GM19397 (cell line): ENCODE measurements at regions not wholly inside any gene's neighbourhood (a gene's known extent, or its start where the extent isn't known, plus 50 kb on each side); places are given as distances from the start of the nearest gene placed in this dataset.

Experiments
- ATAC-seq: cut with Tn5 transposase; IDR thresholded peaks from one replicate; pipeline ENCODE4 v1.9.1; 2021; ENCODE audit warnings: mild to moderate bottlenecking, moderate library complexity; ENCODE audit not compliant: unreplicated experiment

DNA sequence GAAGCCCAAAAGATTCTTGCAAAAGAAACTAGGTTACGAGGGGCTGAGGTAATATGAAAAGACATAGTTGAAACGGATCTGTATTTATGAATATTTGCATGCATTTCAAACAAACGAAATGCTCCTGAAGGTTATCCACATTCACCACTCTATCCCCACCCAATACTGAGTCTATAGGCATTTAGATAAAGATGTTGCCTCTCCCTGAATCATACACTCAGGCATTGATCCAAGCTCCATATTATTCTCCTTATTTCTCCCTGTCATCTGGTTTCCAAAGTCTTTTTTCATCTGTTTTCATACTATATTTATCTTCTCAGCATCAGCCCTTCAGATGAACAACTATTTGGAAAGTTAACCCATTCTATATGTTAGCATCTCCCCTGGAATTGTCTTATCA is 492.5 kb upstream of the TGFBR2 start:
- ATAC-seq, result no peak

DNA sequence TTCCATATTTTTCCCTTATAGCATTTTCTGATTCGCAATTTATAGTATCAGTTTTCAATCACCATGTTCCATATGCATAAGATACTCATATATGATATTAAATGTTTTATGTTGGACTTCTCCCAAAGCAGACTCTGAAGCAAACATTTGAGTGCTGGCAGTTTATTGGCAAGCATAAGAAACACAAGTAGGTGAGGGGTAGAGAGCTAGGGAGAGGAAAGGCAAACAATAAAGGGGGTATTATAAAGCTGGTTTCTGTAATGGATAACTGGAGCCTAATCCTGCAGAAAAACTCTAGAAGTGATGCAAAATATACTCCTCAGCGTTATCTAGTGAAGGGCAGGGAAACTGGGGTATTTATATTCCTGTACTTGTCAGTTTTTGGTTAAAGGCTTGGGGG is 491.5 kb upstream of the TGFBR2 start:
- ATAC-seq, result no peak

DNA sequence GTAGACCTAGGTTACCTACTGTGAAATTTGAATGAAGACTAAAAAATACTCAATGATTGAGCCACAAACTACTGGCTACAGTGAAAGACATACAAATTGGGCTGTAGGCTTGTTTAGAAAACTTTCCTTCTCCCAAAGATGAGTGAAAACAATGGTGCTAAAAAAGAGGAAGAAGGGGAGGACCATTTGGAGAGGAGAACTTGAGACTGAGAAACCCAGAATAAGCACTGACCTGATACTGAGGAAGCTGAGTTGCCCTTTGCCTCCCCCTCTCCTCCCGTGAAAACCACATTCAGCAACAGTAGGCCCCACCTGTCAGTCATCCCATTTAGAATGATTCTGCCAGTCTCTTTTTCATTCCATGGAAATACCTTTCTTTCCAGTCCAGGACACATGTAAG is 484.0 kb upstream of the TGFBR2 start:
- ATAC-seq, result no peak

DNA sequence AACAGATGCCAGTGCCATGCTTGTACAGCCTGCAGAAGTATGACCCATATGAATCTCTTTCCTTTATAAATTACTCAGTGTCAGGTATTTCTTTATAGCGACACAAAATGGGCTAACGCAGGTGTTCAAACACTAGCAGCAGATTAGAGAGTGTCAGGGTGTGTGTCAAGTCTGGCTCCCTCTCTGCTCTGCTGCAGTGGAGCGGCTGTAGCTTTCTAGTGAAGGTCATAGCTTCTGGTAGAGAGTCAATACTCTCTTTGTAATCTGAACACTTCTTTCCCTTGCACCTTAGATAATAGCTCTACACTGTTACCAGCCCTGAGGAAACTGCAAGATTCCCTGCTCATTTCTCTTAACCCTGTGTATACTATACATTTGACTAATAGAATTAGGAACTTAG is 483.2 kb upstream of the TGFBR2 start:
- ATAC-seq, result no peak

DNA sequence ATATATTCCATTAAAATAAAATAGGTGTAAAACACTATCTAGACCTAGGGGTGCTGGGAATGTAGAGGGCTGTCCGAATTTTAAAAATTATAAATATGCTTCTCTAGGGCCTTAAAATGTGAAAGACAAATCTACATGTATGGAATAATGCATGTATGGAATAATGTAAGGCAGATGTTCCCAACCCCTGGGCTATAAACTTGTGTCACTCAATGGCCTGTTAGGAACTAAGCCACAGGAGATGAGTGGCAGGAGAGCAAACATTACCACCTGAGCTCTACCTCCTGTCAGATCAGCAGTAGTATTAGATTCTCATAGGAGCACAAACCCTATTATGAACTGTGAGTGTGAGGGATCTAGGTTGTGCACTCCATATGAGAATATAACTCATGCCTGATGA is 482.6 kb upstream of the TGFBR2 start:
- no peak for ATAC-seq

DNA sequence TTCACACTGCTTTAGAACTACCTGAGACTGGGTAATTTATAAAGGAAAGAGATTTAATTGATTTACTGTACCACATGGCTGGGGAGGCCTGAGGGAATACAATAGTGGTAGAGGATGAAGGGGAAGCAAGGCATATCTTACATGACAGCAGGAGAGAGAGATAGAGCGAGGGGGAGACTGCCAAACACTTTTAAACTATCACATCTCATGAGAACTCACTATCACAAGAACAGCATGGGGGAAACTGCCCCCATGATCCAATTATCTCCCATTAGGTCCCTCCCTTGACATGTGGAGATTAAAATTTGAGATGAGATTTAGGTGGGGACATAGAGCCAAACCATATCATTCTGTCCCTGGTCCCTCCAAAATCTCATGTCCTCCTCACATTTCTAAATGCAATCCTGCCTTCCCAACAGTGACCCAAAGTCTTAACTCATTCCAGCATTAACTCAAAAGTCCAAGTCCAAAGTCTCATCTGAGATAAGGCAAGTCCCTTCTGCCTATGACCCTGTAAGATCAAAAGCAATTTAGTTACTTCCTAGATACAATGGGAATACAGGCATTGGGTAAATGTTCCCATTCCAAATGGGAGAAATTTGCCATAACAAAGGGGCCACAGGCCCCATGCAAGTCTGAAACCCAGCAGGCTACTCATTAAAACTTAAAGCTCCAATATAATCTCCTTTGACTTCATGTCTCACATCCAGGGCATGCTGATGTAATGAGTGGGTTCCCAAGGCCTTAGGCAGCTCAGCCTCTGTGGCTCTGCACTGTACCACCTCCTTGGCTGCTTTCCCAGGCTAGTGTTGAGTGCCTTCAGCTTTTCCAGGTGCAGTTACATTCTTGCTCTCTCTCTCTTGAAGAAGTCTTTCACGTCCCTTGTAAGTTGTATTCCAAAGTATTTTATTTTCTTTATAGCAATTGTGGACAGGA is 481.7 kb upstream of the TGFBR2 start:
- no peak for ATAC-seq

DNA sequence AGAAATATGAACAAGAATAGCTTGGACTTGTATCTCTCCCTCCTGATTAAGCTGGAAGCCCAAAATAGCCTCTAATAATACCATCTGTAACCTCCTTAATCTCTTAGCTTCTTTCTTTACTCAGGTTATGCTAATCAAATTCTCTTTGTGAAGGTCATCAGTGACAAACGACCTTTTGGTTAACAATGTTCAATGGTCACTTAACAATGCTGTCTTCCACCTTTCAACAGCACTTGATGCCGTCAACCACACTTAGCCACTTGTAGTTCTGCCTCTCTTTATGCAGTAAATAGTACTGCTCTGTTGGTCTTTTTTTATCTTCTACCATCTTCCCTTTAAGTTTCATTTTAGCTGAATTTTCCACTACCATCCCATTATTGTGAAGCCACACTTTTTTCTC is 476.6 kb upstream of the TGFBR2 start:
- ATAC-seq, result no peak

DNA sequence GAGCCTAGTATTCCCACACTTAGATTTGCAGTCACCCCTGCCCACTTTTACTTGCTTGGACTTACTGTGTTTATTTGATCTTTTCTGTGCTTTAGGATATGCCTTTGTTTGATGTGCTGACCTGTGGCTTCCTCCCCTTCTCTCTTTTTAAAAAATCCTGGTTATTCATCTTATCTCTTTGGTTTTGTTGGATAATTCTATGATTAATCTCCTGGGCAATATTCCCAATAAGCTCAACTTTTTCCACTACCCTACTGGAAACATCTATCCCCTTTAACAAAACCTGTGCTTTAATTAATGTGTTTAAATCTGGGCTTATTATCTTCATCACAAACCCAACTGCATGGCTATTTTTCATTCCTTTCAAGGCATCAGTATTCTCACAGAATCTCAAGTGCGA is 476.0 kb upstream of the TGFBR2 start:
- no peak for ATAC-seq

DNA sequence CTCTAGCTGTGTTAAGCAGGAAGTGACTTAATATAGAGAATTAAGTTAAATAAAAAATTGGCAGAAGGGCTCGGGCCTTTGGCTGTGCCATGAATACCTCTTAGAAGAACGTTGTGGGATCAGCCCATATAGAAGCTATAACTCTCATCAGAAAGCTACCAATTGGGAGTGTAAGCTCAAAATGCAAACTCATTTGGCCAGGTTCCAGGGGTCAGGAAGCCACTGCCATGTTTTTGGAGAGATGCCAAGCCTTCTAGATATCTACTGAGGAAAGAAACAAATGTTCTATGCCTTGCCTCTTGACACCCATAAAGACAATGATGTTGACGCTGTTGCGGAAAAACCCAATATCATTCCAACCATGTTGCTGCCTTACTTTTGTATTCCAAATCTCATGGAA is 475.2 kb upstream of the TGFBR2 start:
- ATAC-seq, result no peak

DNA sequence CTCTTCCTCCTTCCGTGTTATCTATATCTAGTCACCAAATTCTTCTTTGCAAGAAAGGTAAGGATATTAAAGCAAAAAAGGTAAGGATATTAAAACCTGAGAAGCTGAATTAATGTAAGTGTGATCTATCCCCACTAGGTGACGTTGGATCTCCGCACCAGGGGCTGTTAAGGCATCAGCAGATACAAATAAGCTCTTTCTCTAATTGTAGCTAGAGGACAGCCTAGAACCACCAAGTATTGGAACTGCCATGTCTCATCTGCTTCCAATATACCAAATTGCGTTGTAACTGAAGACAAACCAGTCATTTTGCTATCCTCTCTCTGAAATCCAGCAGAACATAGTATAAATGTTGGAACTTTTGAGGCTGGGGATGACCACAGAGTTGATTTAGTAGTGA is 471.2 kb upstream of the TGFBR2 start:
- ATAC-seq, result no peak

DNA sequence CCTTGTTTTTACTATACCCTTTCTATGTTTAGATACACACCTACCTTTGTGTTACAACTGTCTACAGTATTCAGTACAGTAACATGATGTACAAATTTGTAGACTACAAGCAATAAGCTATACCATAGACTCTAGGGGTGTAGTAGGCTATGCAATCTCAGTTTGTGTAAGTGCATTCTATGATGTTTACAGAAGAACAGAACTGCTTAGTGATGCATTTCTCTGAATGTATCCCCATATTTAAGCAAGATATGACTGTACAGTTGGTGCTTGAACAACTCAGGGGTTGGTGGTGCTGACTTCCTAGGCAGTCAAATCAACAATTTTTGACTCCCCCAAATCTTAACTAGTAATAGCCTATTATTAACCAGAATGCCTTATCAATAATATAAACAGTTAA is 467.1 kb upstream of the TGFBR2 start:
- no peak for ATAC-seq

DNA sequence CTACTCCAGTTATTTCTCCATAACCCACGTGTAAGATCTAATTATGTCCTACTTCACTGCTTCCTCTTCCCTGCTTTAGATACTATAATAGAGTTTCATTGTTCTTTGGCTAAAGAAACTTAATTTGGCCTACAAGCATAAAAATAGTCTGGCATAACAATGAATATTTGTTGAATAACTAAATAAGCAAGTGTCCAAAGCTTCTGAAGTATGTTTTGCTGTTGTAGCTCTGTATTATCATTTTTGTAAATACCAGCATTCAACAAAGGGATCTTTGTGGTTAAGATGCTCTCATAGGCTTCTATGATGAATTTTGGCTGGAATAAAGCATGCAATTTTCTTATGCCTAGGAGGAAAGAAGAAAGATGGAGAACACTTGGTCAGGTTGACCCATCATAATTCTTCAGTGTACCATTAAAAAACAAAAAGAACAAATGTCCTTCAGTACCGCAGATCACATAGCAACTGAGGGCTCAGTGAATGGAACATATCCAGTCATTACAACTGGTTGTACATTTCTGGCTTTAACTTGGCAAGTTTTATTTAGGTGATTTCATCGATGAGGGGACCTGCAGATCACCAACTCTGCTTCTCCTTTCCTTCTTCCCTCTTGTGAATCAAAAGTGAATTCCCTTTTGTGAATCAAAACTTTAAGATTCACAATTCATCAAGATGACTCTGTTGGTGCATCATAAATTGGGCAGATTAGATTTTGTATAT is 465.9 kb upstream of the TGFBR2 start:
- no peak for ATAC-seq

DNA sequence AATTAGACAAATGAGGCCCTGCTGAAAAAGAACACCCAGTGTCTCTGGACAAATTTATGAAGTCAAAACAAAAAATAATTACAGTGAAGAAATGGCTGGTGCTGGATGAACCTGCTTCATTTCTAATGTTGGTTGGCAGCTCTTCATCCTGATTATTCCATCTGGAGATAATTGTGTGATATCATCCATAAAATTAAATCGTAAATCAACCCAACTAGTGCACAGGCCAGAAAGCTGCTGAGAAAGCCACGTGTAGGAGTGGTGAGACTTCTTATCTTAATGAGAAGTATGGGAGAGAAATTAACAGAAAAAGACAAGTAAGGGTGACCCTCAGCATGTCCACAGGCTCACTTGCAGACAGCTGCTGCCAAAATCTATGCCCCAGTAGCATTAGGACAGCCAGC is 465.2 kb upstream of the TGFBR2 start:
- no peak for ATAC-seq

DNA sequence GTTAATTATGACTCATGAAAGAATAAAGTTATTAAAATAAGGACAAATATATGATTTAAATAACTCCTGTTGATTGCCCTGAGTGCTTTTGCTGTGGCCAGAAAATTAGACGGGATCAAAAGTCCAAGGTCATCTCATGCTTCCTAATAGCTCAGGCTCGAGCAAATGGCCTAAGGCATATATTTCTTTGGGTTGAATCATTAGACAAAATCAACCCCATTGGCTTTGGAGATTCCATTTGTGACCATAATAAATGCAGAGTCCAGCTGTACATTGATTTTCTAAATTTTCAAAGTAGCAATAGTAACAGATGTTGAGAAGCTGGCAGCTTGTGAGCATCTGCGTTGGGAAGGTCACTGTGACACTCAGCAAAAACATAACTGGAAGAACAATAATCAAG is 464.5 kb upstream of the TGFBR2 start:
- no peak for ATAC-seq

DNA sequence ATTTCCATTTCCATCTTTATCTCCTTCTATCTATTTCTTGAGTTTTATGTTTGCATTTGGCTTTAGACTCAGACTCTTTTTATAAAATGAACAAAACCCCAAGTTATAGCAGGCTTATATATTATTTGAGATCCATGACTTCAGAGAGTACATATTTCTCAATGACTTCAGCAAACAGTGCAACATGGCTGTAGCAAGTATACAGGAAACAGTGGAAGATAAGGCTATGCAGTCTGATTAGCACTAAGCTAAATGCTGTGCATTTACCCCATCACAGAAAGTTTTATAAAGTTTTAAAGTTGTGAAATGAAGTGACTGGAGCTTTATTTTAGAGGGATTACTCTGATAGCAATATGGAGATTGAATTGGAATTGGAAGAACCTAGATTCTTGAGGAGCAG is 463.5 kb upstream of the TGFBR2 start:
- ATAC-seq, result no peak

DNA sequence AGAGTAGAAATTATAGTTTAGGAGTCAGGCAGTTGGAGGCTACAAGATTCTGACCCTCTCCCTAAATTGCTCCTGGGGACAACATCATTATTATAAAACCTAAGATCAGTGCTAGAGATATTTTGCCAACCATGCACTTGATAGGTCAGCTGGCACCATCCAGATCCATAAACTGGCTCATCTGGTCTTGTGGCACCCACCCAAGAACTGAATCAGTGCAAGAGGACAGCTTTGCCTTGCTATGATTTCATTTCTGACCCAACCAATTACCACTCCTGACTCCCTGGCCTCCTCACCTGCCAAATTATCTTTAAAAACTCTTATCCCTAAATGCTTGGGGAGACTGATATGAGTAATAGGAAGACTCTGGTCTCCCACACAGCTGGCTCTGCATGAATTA is 461.1 kb upstream of the TGFBR2 start:
- ATAC-seq, result no peak

DNA sequence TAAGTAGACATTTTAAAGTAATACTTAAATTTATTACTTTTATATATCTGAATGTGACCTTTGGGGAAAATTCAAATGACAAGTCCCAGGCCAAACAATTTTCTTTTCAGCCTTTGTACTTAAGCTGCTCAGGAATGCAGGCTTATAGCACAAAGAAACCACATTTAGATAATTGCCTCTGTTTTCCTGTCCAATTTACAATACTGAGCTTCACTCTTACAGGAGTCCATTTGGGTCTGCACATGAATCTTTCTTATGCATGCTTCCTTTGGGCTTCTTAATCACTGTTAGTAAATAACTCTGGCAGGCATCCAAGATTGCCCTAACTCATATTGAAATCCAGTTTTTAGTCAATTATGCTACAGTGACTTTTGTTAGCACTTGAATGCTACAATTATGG is 459.4 kb upstream of the TGFBR2 start:
- ATAC-seq, result no peak

DNA sequence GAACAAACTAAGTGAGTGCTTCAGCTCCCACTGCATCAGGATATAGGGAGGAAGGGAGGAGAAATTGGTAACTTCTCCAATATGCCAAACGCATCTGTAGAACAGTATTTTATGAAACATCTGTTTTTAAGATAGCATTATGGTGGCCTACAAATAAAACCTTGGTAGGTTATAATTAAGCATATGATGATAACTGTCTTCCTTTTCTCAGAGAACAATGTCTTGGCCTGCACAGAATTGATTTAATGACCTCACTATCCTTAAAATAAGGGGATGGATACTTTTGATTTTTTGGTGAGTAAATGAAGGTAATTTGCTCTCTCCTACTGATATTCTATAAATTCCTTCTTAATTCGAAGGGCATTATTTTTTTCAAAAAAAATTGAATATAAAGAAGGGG is 451.5 kb upstream of the TGFBR2 start:
- ATAC-seq, result no peak

DNA sequence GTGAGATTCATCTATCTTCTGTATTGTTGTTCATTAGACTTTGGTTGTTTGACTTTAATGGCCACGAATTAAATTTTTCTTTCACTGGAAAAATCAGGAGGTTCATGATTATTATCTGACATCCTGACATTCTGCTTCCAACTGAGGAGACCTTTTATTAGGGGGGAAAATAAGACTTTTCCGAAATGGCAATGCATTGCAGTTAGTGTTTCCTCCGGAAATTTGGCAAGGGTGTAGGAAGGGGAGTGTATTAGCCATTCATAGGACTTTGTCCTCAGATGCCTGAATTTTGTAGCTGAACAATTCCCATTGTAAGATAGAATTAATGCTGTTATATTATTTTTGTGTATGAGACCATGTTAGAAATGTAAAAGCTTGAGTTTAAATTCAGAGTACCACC is 450.6 kb upstream of the TGFBR2 start:
- ATAC-seq, result no peak

DNA sequence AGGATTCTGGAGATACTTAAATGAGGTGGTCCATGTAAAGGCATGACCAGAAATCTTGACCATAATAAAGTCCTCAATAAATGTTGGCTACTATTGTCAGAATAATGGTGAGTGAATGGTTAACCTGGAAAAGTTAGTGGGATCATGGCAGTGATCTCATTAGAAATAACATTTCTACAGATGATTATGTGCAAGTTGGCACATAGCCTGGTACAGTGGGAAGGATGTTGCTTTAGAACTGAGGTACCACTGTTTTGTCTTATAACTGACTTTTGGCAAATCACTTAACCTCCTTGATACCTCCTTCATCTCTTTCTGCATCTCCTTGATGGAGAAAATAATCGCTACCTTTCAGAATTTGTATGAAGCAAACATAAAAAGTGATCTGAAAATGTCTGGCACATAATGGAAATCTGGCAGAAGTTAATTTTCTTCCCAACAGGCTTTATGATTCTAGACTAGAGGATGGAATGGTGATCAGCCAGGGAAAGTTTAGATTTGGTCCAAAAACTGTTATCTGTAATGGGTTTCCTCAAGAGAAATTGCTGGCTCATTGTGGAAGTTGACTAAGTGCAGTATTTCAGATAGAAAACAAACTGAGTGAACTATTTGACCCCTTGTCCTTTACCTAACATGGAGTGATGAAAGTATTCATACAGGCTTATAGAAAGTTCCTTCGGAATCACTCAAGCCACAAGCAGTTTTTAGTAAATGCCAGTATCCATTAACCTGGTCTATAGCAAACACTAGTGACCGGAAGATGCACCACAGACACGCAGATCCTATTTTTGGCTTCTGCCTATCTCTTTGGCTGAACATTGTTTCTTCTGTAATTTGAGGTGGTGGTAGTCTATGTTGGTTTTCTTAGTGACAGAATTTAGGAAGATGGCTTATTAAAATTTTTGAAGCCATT is 449.6 kb upstream of the TGFBR2 start:
- ATAC-seq, result no peak

DNA sequence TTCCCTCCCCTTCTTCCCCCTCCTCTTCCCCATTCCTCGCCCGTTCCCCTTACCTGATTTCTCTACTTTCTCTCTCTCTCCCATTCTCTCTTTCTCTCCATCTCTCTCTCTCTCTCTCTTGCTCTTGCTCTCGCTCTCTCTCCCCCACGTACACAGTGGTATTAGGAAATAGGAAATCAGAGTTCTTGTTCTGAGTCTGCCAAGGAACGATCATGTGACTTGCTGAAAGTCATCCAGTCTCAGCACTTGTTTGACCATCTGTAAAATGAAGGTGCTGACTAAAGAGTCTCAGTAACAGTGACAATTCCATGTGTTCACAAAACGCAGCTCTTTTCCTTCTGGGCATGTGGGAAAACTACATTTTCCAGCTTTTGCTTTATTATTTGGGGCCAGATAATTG is 445.0 kb upstream of the TGFBR2 start:
- ATAC-seq, result no peak
